Endodermal cell (in vitro differentiated cells): ENCODE measurements at regions not wholly inside any gene's neighbourhood (a gene's known extent, or its start where the extent isn't known, plus 50 kb on each side); places are given as distances from the start of the nearest gene placed in this dataset.

Source experiments
- DNase-seq: peaks from one replicate; pipeline ENCODE4 v3.0.0-alpha.2; 2017
- H3K27ac ChIP-seq: 2 replicates; pipeline ENCODE4 v1.5.1; 2013; ENCODE audit warnings: mild to moderate bottlenecking, low read depth, low read length, moderate library complexity
- H3K27me3 ChIP-seq: 2 replicates; pipeline ENCODE4 v1.6.1; 2013; ENCODE audit warnings: mild to moderate bottlenecking, low read length, moderate library complexity; ENCODE audit not compliant: insufficient read depth, control insufficient read depth, poor library complexity, severe bottlenecking
- H3K36me3 ChIP-seq: 2 replicates; pipeline ENCODE4 v1.7.0; 2013; ENCODE audit warnings: mild to moderate bottlenecking, low read length, moderate library complexity; ENCODE audit not compliant: control insufficient read depth, insufficient read depth
- H3K4me1 ChIP-seq: one replicate; pipeline ENCODE4 v1.7.0; 2013; ENCODE audit warnings: low read length; ENCODE audit not compliant: control insufficient read depth, insufficient read depth
- H3K4me3 ChIP-seq: 2 replicates; pipeline ENCODE4 v1.5.1; 2013; ENCODE audit warnings: mild to moderate bottlenecking, low read length, moderate library complexity
- H3K9ac ChIP-seq: 2 replicates; pipeline ENCODE4 v1.6.1; 2013; ENCODE audit warnings: mild to moderate bottlenecking, low read length, moderate library complexity; ENCODE audit not compliant: poor library complexity, severe bottlenecking; ENCODE audit errors: extremely low read depth
- H3K9me3 ChIP-seq: 2 replicates; pipeline ENCODE4 v1.6.1; 2013; ENCODE audit warnings: mild to moderate bottlenecking, low read length, moderate library complexity; ENCODE audit not compliant: control insufficient read depth
- H3K27ac Mint-ChIP-seq: 2 replicates; pipeline ENCODE4 v1.8.0; 2020; ENCODE audit warnings: mixed read lengths
- H3K27me3 Mint-ChIP-seq: 2 replicates; pipeline ENCODE4 v1.8.0; 2021; ENCODE audit warnings: mild to moderate bottlenecking, mixed read lengths; ENCODE audit not compliant: insufficient read depth
- H3K36me3 Mint-ChIP-seq: 2 replicates; pipeline ENCODE4 v1.8.0; 2020; ENCODE audit warnings: low read depth, mixed read lengths
- H3K4me1 Mint-ChIP-seq: 2 replicates; pipeline ENCODE4 v1.8.0; 2020; ENCODE audit warnings: mixed read lengths
- H3K4me3 Mint-ChIP-seq: 2 replicates; pipeline ENCODE4 v1.8.0; 2020; ENCODE audit warnings: mild to moderate bottlenecking, moderate library complexity, mixed read lengths
- H3K9me3 Mint-ChIP-seq: 2 replicates; pipeline ENCODE4 v1.8.0; 2020; ENCODE audit warnings: mild to moderate bottlenecking, mixed read lengths
- WGBS, 2 experiments: methylation state at CpG; one replicate each; pipeline versions ENCODE4 v1.1.5 to v1.1.7; 2013; ENCODE audit warnings: missing lambda C conversion rate in 2 of 2, mixed read lengths in 1 of 2; ENCODE audit not compliant: insufficient coverage in 1 of 2, insufficient read length in 1 of 2; 5-methylcytosine and 5-hydroxymethylcytosine counted together
- TF ChIP-seq, protein P1 (sequence below): fragments of 200-600 bp; sonication (generic); conservative IDR thresholded peaks from 2 replicates; pipeline ENCODE4 v1.5.0; 2021; ENCODE audit warnings: antibody characterized with exemption, mild to moderate bottlenecking

DNA sequence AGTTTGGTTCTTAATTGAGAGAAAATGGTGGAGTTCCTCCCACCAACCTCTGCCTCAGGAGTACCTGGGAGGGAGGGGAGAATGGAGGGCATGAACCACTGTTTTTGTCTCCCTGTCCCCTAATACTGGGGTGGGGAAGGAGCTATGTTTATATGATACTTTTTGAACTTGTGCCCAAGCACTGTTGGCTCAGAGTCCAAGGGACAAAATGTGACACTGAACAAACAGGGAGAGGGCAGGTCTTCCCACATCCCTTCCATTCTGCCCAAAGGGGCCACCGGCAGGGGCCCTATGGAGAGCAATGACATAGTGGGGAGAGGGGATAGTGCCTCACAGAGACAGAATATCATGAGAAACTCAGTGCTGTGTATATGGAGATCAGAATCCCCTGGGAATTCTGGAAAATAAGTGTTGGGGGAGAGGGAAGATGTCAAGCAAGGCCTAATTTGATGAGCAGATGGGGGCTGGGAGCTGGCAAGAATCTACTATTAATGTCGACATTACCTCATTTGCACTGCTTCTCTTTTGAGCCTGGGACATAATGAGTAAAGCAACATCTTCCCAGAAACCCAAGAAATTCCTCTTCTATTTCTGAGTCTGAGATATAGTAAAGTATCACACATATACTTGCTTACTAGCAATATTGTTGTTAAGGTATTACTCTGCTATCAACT, 180.6 kb downstream of the CYP26A1 start:
- H3K9me3 Mint-ChIP-seq: no peaks in the 10 kb centered on the region

DNA sequence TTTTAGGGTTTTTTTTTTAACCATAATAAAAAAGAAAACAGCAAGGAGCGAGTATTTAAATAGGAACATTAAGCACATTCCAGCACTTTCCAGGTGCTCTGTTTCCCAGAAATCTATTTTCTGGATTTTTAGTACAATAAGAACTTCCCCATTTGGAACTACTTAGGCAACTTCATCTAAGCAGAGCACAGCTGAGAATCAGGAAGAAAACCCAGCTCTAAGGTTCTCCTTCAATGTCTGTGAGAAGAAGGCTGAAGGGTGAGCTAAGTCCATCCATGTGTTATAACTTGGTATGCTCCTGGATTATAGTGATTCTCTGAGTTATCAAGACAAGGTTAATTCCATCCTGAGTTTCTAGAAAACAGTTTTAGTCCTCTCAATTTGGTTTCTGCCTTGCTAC, 181.9 kb downstream of the CYP26A1 start:
- peaks cover 19% of the 10 kb centered on the region for H3K4me1 Mint-ChIP-seq
- no peaks in the 10 kb centered on the region for H3K36me3 Mint-ChIP-seq

More for the DNA sequence above, 180.6 kb downstream of the CYP26A1 start:
- DNase-seq: no peak
- Histone ChIP-seq H3K9ac (no peak overlapping the region), H3K27me3 (no peaks in the 10 kb centered on the region), H3K9me3 (no peaks in the 10 kb centered on the region), H3K27ac (no peak overlapping the region), H3K4me3 (no peak overlapping the region), H3K4me1 (peaks cover 2% of the 10 kb centered on the region), H3K36me3 (no peaks in the 10 kb centered on the region)
- Mint-ChIP-seq H3K36me3 (no peaks in the 10 kb centered on the region), H3K27me3 (no peaks in the 10 kb centered on the region), H3K4me1 (peaks cover 28% of the 10 kb centered on the region), H3K4me3 (no peak overlapping the region), H3K27ac (peak overlapping the region; percentile 27)
- 94 to 100% methylated on average over 1 to 2 of the region's 2 CpGs for WGBS, 2 experiments
- TF ChIP-seq, protein P1, sequence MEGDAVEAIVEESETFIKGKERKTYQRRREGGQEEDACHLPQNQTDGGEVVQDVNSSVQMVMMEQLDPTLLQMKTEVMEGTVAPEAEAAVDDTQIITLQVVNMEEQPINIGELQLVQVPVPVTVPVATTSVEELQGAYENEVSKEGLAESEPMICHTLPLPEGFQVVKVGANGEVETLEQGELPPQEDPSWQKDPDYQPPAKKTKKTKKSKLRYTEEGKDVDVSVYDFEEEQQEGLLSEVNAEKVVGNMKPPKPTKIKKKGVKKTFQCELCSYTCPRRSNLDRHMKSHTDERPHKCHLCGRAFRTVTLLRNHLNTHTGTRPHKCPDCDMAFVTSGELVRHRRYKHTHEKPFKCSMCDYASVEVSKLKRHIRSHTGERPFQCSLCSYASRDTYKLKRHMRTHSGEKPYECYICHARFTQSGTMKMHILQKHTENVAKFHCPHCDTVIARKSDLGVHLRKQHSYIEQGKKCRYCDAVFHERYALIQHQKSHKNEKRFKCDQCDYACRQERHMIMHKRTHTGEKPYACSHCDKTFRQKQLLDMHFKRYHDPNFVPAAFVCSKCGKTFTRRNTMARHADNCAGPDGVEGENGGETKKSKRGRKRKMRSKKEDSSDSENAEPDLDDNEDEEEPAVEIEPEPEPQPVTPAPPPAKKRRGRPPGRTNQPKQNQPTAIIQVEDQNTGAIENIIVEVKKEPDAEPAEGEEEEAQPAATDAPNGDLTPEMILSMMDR: no peak

More for the DNA sequence above, 181.9 kb downstream of the CYP26A1 start:
- no peaks in the 10 kb centered on the region for H3K9me3 ChIP-seq
- H3K9me3 Mint-ChIP-seq: no peaks in the 10 kb centered on the region
- no peak overlapping the region for H3K4me3 ChIP-seq
- no peak for DNase-seq
- H3K27ac Mint-ChIP-seq: no peak overlapping the region
- H3K9ac ChIP-seq: no peak overlapping the region
- no peaks in the 10 kb centered on the region for H3K36me3 ChIP-seq
- H3K27ac ChIP-seq: no peak overlapping the region
- H3K27me3 Mint-ChIP-seq: no peaks in the 10 kb centered on the region
- 92% methylated on average over 1 of the region's 1 CpG; no CpG with 5 or more reads in 1 of the 2 experiments for whole genome bisulfite sequencing, 2 experiments
- no peak overlapping the region for H3K4me3 Mint-ChIP-seq
- no peaks in the 10 kb centered on the region for H3K27me3 ChIP-seq
- TF ChIP-seq, protein P1: no peak
- H3K4me1 ChIP-seq: peaks cover 2% of the 10 kb centered on the region
